Posterior vena cava (tissue), 2 donors: ENCODE measurements at regions not wholly inside any gene's neighbourhood (a gene's known extent, or its start where the extent isn't known, plus 50 kb on each side); places are given as distances from the start of the nearest gene placed in this dataset.
A peak's percentile ranks its signal among the peaks of the same experiment; 100 is the strongest.

Source experiments
- DNase-seq: peaks from one replicate; pipeline ENCODE4 v3.0.0-alpha.2; 2020; ENCODE audit warnings: low spot score
- intact Hi-C, 2 donors: fragments of 100-400 bp; cut with DNase I; formaldehyde crosslinking; loops; one replicate each; pipeline versions ENCODE4 v1.14.1 to v1.14.2; 2022 to 2023
- donor health status: DM: yes; HTN: yes; CAD: no.
- donor health status: DM: yes; HTN: yes; CAD: no.

DNA sequence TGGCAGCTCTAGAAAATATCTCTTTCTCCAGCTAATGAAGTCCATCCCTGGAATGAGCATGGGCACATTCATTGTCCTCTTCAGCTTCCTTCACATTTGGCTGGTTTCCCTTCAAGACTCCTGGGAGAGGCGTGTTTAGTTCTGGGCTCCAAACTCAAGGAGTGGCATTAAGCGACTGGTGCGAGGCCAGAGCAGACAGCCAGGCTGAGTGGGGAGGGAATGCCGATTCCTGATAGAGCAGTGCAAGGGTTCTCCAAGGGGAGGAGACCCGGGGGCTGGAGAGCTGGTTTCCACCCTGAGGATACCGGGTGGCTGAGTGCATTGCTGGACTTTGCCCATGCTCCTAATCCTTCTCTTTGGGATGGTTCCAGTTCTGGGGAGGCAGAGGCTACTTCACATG lies 372.1 kb downstream of the RPS24 start:
- intact Hi-C loops, result no loop called here
- no peak for DNase-seq

DNA sequence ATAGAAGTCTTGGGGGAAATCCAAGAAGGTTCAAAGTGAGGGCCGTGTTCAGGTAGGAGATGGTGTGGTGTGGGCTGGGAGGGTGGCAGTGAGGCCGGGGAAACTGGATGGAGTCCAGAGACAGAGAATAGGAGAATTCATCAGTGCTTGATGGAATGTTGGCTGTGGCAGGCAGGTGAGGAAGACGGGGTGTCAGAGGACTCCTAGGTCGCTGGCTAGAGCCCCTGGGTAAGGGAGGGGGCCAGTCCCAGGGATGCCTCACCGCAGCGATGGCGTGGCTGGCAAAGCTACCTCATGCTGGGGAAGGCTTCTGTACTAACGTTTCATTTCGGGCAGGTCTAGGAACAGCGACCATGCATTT lies 373.0 kb downstream of the RPS24 start:
- no peak for DNase-seq
- intact Hi-C loops, result no loop called here

DNA sequence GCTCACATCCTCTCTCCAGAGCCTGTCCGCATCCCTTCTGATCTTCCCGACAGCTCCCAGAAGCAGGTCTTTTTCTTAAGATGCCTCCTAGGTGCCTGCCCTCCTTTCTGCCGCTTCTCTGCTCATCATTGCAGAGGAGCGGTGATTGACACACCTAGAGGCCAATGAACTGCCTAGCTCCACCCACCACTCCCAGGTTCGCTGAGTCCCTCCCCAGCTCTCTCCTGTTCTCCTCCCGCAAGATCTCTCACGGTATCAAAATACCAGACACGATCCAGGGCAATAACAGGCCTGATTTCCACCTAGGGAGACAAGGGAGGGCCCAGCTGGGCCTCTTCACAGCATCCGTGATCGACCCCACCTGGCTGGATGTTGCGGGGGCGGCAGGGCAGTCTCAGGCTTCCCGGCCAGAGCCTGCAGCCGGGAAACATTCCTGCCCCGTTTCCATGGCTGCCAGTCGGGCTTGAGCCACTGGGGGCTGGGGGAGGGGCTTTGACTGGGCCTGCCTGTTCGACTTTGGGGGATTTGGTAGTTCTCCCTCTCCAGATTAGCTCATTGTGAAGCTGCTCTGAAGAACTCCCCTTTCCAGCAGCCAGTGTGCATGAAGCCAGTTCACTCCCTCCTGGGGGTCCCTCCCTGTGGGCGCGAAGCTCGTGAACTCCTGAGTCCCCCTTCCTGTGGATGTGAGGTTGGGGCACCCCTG lies 373.5 kb downstream of the RPS24 start:
- intact Hi-C loops, result no loop called here
- DNase-seq, result no peak

DNA sequence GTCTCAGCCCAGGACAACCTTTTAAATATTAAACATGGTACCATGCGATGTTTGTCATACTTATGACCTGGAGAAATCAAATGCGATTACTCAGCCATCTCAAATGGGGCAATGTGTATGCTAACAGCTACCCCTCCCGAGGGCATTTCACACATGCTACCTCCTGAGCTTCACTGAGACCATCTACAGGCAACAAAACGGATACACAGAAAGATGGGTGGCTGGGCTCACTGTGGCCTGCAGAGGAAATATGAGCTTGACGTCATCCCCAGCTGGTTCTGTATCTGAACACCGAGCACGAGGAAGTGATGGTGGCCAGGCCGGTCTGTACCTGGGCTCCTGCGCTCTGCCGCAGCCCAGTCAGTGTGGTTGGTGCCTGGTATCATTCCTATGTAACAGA lies 374.3 kb downstream of the RPS24 start:
- intact Hi-C loops, result no loop called here
- DNase-seq, result no peak

DNA sequence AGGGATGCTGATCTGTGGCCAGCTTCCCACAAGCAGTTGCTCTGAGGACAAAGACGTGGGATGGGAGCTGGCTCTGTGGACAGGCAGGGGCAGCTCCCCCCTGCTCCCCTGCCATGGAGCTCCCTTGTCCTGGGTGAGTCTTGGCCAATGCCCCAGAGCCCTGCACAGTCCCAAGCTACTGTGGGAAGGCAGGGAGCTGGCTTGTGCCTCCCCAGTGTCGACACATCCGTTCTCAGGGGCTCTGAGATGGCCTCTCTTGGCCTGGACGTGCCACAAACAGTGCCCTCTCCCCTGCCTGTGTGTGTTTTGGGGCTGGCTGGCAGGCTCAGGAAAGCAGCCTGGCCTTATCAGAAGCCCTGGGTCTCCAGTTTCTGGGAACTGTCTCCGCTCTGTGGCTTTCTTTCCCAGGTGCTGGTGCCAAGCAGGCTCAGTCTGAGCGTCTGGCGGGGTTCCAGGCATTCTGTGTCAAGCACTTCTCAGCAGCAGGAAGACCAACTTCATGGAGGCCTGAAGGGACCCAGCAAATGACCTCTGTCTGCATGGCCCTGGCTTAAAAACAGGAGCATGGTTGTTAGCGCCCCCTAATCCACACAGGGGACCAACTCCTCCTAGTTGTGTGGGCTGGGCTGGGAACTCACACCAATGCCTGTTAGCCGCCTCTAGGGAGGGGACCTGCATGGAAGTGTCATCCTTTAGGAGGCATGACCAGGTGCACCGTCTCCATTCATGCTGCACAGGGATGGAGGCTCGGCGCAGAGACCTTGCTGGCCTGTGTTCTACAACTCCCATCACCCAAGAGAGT lies 375.2 kb downstream of the RPS24 start:
- intact Hi-C loops, result no loop called here
- peak; percentile 88 for DNase-seq

DNA sequence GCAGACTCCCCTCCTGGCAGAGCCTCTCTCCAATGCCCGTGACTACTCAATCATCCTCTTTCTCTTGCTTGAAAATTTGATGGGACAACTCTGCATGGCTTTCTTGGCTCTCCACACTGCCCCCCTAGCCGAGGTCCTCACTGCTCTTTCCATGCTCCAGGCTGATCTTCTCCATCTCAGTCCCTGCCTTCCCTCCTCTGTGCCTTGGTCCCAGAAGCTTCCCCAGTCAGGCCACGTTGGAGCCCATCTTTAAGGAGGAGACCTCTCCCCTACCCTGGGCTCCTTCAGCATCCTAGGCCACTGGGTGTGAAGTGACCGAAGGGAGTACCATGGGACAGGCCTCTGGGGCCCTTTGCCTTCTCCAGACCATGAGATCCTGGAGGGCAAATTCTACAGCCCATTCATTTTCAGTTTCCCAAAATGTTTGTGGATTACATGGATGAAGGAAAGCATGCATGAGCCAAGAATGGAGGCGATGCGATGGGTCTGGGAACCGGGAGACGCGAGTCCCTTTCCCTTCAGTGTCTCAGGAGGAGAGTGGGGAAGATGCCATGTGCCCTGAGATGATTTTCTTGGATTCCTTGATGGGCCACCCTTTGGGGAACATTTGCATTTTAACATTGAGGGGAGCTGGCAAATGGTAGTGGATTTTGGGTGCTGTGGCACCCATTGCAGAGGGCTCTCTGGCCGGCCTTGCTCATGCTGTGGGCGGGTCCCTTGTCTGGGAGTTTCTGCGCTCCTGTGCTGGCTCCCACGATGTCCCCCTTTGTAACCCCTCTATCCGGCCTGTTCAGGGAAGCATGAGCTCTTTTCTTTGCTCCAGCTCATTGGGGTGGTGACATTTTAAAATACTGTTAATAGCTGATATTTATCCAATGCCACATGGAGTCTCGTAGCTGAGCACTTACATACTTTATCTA lies 376.6 kb downstream of the RPS24 start:
- no peak for DNase-seq

DNA sequence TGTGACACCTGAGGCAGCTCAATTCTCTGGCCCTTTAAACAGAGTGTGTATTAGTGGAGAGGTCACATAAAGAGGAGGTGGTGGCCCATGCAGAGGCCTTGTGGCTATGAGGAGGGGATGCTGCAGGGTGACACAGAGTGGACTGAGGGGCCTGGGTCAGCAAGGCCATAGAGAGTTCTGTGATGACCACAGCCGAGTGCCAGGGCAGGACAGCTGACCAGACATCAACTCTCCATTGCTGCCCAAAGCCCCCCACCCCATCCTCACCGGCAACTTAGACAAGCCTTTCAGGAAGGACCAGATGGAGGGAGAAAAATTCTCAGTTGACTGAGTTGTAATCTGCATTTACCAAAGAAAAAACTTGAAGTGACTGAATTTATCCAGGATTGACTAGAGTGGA lies 378.1 kb downstream of the RPS24 start:
- intact Hi-C loops, result no loop called here
- DNase-seq, result no peak

More for the DNA sequence above, 376.6 kb downstream of the RPS24 start:
- intact Hi-C loops, result no loop called here

DNA sequence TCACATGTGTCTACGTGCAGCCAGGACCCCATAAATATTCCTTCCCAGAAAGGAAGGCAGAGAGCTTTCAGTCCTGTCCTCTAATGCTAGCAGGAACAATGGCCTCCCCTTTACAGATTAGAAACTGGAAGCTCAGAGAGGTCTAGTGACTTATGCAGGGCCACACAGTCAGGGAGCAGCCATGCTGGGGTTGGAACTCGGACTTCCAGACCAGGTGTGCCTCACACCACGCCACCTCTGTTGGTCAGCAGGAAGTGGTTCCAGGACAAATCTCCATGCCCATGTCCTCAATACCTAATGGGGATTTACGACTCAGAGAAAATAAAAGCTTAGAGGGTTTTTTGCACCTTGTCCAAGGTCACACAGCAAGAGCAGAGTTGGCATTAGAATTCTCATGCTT lies 378.9 kb downstream of the RPS24 start:
- intact Hi-C loops, result no loop called here

DNA sequence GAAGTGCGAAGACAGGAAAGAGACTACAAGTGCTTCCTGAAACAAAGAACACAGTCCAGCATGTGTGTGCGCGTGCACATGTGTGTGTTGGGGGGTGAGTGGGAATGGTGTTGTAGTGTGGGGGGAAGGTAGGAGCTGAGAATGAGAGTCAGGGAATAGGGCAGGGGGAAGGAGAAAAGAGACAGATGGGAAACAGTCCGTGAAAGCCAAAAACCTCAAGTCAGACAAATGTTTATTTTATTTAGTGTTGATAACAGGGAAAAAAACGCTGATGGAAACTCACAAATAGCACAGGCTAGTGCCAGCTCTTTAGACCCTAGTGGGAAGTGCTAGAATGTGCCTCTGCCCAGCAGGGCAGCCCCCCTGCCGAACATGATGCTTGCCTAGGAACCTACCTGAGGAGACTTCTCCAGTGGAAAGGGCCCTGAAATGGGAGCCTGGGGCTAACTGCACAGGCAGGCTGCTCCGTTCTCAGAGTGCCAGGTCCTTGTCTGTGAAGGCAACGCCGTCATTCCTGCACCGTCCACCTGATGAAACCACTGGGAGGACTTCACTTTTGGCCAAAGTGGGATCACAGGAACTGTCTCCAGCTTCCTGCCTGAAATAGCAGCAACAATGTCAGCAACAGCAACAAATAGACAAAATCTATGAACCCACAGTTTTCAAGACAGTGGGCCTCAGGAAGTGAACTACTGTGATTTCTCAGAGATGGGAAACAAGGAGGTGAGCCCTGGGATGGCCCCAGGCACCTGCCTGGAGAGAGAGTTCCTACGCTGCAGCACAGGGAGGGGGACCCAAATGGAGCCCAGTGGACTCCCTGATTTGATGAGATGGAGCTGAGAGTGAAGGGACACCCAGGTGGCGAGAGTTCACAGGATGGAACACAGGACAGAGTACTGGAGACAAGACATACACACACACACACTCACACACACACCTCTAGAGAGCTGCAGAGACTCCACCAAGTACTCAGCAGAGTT lies 379.7 kb downstream of the RPS24 start:
- peak; percentile 3 for DNase-seq

More for the DNA sequence above, 378.9 kb downstream of the RPS24 start:
- DNase-seq, result no peak

DNA sequence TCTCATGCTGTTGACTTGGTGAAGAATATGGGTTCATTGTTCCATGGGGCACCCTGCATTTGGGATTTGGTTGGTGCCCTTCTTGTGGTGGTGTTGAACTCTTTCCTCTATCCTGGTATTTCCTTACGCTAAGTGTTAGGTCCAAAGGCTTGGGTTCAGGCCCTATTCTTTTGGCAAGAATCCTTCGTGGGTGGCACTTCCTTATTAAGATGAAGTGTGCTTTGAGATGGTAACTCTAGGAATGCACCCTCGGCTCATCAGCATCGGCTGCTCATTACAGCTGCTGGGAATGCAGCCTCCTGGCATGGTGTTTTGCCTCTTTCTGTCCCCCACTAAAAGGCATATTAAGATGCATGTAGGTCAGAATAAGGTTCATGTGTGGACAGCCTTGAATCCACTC lies 380.7 kb downstream of the RPS24 start:
- DNase-seq, result no peak
- intact Hi-C loops, result no loop called here

More for the DNA sequence above, 379.7 kb downstream of the RPS24 start:
- intact Hi-C loops, result no loop called here

DNA sequence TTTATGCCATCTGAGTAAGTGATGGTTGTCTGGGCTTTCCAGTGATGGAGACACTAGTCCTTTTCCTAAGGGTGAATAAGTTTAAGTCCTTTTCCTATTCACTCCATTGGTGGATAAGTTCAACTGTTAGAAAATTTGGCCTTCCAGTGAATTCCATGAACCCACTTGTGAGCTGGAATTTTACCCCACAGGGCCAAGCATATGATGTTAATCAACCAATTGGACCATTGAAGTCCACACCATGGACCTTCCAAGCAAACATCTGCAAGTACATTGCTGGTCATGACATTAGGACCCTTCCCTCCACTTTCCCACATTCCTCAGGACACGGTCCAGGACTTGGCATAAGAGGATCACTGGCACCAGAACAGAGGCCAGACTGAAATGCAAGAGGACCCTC lies 381.4 kb downstream of the RPS24 start:
- intact Hi-C loops, result no loop called here
- DNase-seq, result no peak

DNA sequence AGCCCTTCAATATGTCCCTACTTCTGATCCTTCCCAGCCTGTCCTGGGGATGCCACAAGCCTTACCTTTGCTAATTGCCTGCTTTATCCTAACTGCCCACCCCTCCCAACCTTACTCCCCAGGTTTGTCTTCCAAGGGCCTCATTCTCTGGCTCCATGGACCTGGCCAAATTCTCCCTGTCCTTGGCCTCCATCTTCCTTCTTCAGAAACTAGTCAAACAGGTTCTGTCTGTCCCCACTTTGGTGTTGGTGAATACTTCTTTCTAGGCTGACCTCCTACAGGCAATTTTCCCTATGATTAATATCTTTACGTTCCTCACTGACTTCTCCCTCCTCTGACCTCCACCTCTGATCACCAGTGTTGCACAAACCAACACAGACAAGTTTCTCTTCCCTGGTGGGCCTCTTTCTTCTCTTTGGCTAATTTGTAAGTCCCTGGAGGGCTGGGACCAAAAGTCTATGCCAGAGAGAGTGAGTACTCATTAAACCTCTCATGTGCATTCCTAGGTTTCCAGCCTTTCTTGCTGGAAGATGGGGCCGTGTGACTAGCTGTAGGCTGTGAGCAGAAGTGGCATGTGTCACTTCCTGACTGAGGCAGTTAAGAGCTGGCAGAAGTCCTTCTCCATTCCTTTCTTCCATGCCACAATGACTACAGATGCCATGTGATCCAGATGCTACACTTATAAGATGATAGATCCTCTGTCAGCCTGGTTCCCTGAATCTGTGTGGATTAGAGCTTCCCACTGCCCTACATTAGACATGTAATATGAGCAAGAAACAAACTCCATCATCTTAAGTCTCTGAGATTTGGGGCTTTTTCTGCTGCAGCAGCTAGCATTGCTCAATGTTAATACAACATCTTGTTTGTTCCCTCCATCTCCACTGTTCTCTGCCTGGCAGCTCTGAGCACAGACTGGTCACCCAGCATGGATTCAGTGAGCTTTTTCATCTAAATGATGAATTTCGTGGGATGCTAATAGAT lies 382.7 kb downstream of the RPS24 start:
- intact Hi-C loops, result no loop called here
- DNase-seq, result peak; percentile 28

DNA sequence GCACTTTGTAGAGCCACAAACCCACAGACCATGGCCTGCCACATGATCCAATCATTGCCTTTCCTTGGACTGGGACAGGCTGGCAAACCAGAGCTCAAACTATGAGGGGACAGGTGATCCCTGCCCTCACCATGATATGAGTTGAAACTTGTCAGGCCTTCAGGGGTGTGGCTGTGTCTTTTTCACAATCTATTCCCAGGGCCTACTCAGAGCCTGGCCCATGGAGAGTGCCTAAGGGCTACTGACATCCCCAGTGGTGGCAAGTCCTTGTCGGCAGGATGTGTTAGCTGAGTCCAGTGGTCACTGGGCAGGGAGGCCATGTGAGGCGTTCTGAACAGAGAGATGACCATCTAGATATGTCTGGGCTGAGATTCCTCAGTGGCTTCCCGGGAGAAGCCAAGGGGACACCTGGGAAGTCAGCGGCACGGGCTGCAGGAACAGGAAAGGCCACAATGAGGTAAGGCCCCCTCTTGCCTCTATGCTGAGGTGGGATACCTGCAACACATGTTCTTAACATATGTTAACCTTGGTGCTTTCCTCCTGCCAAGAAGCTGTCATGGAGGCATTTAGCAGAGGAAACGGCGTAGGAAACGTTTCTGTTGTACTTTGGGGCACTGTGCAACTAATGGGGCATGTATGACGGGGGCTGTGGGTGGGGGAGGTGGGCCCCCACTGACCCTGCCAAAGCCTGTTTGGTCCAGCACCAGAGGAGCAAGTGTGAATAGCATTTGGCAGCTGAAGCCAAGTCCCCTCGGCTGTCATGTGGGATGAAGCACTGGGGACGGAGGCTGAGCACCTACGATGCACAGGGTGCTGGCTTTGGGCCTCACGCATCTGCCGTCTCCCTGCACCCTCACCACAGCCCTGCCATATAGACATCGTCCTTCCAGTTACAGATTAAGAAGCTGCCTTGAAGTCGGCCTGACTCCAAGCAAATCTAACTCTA lies 384.0 kb downstream of the RPS24 start:
- peak; percentile 70 for DNase-seq
- intact Hi-C loops, result no loop called here

DNA sequence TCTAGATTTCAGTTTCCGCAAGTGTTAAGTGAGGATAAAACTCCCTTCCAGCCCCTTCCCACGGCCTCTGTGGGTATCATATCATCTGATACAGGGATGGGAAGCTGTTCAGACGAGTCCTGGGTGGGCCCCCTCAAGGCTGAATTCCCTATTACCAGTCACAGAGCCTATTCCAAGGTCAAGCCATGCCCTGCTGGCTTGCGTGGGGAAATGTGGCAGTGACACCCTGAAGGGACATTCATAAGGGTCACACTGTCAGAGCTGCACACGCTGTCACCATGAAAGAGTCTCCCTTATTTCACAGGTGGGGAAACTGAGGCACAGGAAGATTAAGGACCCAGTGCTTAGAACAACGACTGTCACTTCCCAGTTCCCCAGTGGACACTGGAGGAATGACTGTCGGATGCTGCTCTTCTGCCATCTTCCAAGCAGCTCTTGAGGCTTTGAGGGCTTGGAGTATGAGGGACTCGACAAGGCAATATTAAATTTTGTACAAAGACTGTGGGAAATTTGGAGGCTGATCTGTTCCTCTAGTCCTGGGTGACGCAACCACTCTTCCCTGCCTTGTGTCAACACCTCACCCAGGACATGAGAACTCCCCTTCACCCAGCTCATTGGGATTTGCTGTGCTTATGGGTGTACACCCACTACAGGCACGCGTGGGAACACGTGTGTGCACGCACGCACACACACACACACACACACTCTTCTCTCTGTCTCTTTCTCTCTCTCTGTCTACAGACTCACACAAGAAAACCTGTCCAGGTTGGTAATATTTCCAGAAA lies 386.0 kb downstream of the RPS24 start:
- intact Hi-C loops, result no loop called here
- DNase-seq, result peak; percentile 48

DNA sequence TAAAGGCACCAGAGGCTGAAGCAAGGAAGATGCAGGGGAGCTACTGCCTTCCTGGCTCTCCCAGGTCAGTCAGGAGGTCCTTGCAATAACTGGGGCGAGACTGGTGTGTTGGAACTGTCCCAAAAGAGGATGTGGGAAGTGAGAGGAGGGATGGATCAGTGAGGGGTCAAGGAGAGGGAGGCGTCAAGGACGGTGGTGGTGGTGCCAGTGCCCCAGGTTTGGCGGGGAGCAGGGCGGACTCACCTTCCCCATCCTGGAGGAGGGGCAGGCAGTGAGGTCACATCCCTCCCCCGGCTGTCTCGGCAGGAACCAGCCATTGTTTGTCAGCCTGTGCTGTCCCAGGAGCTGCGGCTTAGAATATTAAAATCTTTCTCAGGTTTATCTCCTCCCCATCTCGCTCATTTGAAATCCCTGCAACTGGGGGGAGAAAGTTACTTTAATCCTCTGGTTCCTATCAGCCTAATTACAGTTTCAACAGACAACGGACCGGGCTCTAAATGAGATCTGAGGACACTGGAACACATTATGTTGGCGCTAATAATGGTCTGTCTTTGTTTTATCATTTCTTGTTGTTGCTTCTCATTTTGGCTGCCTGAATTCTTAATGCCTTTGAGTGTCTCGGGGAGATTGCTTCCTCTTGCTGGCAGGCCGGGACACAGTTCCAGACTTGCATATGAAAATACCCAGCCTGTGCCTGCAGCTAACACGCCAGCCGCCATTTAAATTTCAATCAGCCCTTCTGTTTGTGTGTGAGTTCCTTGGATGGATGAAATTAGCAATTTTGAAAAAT lies 387.5 kb downstream of the RPS24 start:
- intact Hi-C loops, result no loop called here
- peak; percentile 47 for DNase-seq
